ENCODE measurements at regions not wholly inside any gene's neighbourhood (a gene's known extent, or its start where the extent isn't known, plus 50 kb on each side); places are given as distances from the start of the nearest gene placed in this dataset.

- H3K9me3 ChIP-seq (replicated peaks; ENCODE audit: control insufficient read depth, insufficient read depth, low read length) = no peaks in the 10 kb centered on the region
- H3K4me2 ChIP-seq (ENCODE audit: insufficient read depth, low read length) = no peak overlapping the region
- no peak overlapping the region for H2AFZ ChIP-seq (ENCODE audit: low read depth, low read length)
- dilution Hi-C loops (cut with MboI; ENCODE audit: extremely low pct_ligation_motif_present, low sequenced_read_pairs) = no loop called here
- no peaks in the 10 kb centered on the region for H3K36me3 ChIP-seq (ENCODE audit: control insufficient read depth in 2 of 2, extremely low read depth in 1 of 2, insufficient read depth in 2 of 2, low read length in 2 of 2)
- CTCF ChIA-PET = interaction anchor here (0.7 to 1.0 kb wide), 2 partner anchors 47 to 69 kb away, joined by 3 read pairs; no protein-coding TSS in a partner anchor
- POLR2A ChIA-PET = no interaction called here
- no peak for FAIRE-seq
- H4K20me1 ChIP-seq (replicated peaks; ENCODE audit: control insufficient read depth, extremely low read depth, insufficient read depth, low read length) = no peaks in the 10 kb centered on the region
- H3K27me3 ChIP-seq (ENCODE audit: control insufficient read depth in 2 of 2, insufficient read depth in 2 of 2, low read length in 2 of 2) = no peaks in the 10 kb centered on the region
- BruUV-seq (replicated peaks) = no TSS peak
- H3K9ac ChIP-seq (replicated peaks; ENCODE audit: extremely low read depth, insufficient read depth, low read length) = no peak overlapping the region
- H3K4me3 ChIP-seq (replicated peaks in 1 of 3; ENCODE audit: insufficient read depth in 1 of 3, low read depth in 1 of 3, low read length in 3 of 3) = no peak overlapping the region
- TF ChIP-seq FOS (IDR thresholded peaks at IDR 0.05; ENCODE audit: borderline replicate concordance, insufficient read depth, low read length) (no peak), MAX (IDR thresholded peaks at IDR 0.05; ENCODE audit: insufficient read depth, insufficient read length) (no peak), POLR2AphosphoS5 (IDR thresholded peaks at IDR 0.05; ENCODE audit: insufficient read depth, low read depth, low read length) (no peak), MYC (IDR thresholded peaks at IDR 0.05; ENCODE audit: low read depth, low read length) (no peak), POLR2A (IDR thresholded peaks at IDR 0.05; ENCODE audit: low read depth, low read length) (no peak)
- H3K27ac ChIP-seq (ENCODE audit: insufficient read depth, low read depth, low read length) = peak overlapping the region; percentile 42
- peak; percentile 3 for DNase-seq (ENCODE audit: low read depth, low spot score)
- intact Hi-C loops (cut with micrococcal nuclease) = no loop called here
- H3K79me2 ChIP-seq (ENCODE audit: control insufficient read depth, insufficient read depth, low read length) = no peaks in the 10 kb centered on the region
- no peaks in the 10 kb centered on the region for H3K9me1 ChIP-seq (replicated peaks; ENCODE audit: control insufficient read depth, extremely low read depth, insufficient read depth, low read length)
- peaks cover 21% of the 10 kb centered on the region for H3K4me1 ChIP-seq (ENCODE audit: control insufficient read depth, extremely low read depth, insufficient read depth, low read length)
These were observed 305.5 kb downstream of the IKZF2 start for GRCh38 chr2:212845941-212846340.

- H3K4me2 ChIP-seq (ENCODE audit: insufficient read depth, low read length) = peak overlapping the region; percentile 59
These were observed 305.0 kb upstream of the ERBB4 start for GRCh38 chr2:212843409-212844199.

More at GRCh38 chr2:212843409-212844199, 305.0 kb upstream of the ERBB4 start:
- Histone ChIP-seq H4K20me1 (replicated peaks; ENCODE audit: control insufficient read depth, extremely low read depth, insufficient read depth, low read length) (no peaks in the 10 kb centered on the region), H3K36me3 (ENCODE audit: control insufficient read depth in 2 of 2, extremely low read depth in 1 of 2, insufficient read depth in 2 of 2, low read length in 2 of 2) (no peaks in the 10 kb centered on the region), H3K79me2 (ENCODE audit: control insufficient read depth, insufficient read depth, low read length) (no peaks in the 10 kb centered on the region), H3K9me3 (replicated peaks; ENCODE audit: control insufficient read depth, insufficient read depth, low read length) (no peaks in the 10 kb centered on the region), H3K4me1 (ENCODE audit: control insufficient read depth, extremely low read depth, insufficient read depth, low read length) (peaks cover 21% of the 10 kb centered on the region), H3K9me1 (replicated peaks; ENCODE audit: control insufficient read depth, extremely low read depth, insufficient read depth, low read length) (no peaks in the 10 kb centered on the region), H3K27ac (ENCODE audit: insufficient read depth, low read depth, low read length) (peak overlapping the region; percentile 96), H3K4me3 (replicated peaks in 1 of 3; ENCODE audit: insufficient read depth in 1 of 3, low read depth in 1 of 3, low read length in 3 of 3) (no peak overlapping the region), H3K9ac (replicated peaks; ENCODE audit: extremely low read depth, insufficient read depth, low read length) (peak overlapping the region; percentile 55), H2AFZ (ENCODE audit: low read depth, low read length) (peak overlapping the region; percentile 57), H3K27me3 (ENCODE audit: control insufficient read depth in 2 of 2, insufficient read depth in 2 of 2, low read length in 2 of 2) (no peaks in the 10 kb centered on the region)
- FAIRE-seq = peak; percentile 74
- POLR2A ChIA-PET = no interaction called here
- no peak for TF ChIP-seq EZH2 (IDR thresholded peaks at IDR 0.05; ENCODE audit: borderline replicate concordance, low read depth, low read length, severe bottlenecking)
- no peak for TF ChIP-seq MAX (IDR thresholded peaks at IDR 0.05; ENCODE audit: insufficient read depth, insufficient read length)
- TF ChIP-seq GATA2 (IDR thresholded peaks at IDR 0.05; ENCODE audit: insufficient read depth, insufficient read length, low read depth, low read length) = peak; percentile 98
- TF ChIP-seq JUN (IDR thresholded peaks at IDR 0.05; ENCODE audit: borderline replicate concordance, insufficient read depth, insufficient read length, low read depth) = peak; percentile 99
- peak; percentile 35 for TF ChIP-seq POLR2AphosphoS5 (IDR thresholded peaks at IDR 0.05; ENCODE audit: insufficient read depth, low read depth, low read length)
- no peak for TF ChIP-seq CTCF (IDR thresholded peaks at IDR 0.05; ENCODE audit: extremely low read depth in 1 of 2, insufficient read depth in 1 of 2, low read depth in 1 of 2, low read length in 2 of 2)
- peak; percentile 90 for TF ChIP-seq FOS (IDR thresholded peaks at IDR 0.05; ENCODE audit: borderline replicate concordance, insufficient read depth, low read length)
- DNase-seq (ENCODE audit: low read depth, low spot score) = peak; percentile 90
- BruUV-seq (replicated peaks) = TSS peak; percentile 62
- intact Hi-C loops (cut with micrococcal nuclease) = loop anchor here (1.0 to 5.0 kb wide), 3 partner anchors 49 to 309 kb away; partner anchors contain the start of gene IKZF2
- CTCF ChIA-PET = interaction anchor here (0.8 to 2.9 kb wide), 4 partner anchors 27 to 69 kb away, joined by 3 to 16 read pairs (median 4); no protein-coding TSS in a partner anchor
- dilution Hi-C loops (cut with MboI; ENCODE audit: extremely low pct_ligation_motif_present, low sequenced_read_pairs) = no loop called here
